DMS114 treated with DMSO at 0.1 percent for 48 hours (cell line): ENCODE measurements at regions not wholly inside any gene's neighbourhood (a gene's known extent, or its start where the extent isn't known, plus 50 kb on each side); places are given as distances from the start of the nearest gene placed in this dataset.
"Not testable (repeated sequence)": the region's sequence is repeated elsewhere in the genome, so short reads cannot be mapped to it uniquely, and the experiment has no call there.

Source experiments
- DNase-seq: peaks from one replicate; lab custom pipeline; 2025; ENCODE audit not compliant: unreplicated experiment; lab: John Stamatoyannopoulos, UW

GRCh38 chr2:87196720-87197388, 175.2 kb upstream of the PLGLB1 start:
- not testable (repeated sequence) for DNase-seq

- DNase-seq = not testable (repeated sequence)
These were observed 176.8 kb upstream of the PLGLB1 start for GRCh38 chr2:87198422-87198821.

GRCh38 chr2:87199228-87199627, 177.6 kb upstream of the PLGLB1 start:
- not testable (repeated sequence) for DNase-seq

GRCh38 chr2:87204569-87205147, 183.0 kb upstream of the PLGLB1 start:
- DNase-seq = not testable (repeated sequence)

GRCh38 chr2:87212938-87213337, 191.3 kb upstream of the PLGLB1 start:
- DNase-seq = not testable (repeated sequence)

- not testable (repeated sequence) for DNase-seq
These were observed 195.4 kb upstream of the PLGLB1 start for GRCh38 chr2:87217005-87217404.

GRCh38 chr2:87217741-87218410, 196.2 kb upstream of the PLGLB1 start:
- DNase-seq = not testable (repeated sequence)

GRCh38 chr2:87220651-87221050, 199.0 kb upstream of the PLGLB1 start:
- DNase-seq = not testable (repeated sequence)

- not testable (repeated sequence) for DNase-seq
These were observed 200.5 kb upstream of the PLGLB1 start for GRCh38 chr2:87222131-87222530.

- not testable (repeated sequence) for DNase-seq
These were observed 202.2 kb upstream of the PLGLB1 start for GRCh38 chr2:87223873-87224272.

- not testable (repeated sequence) for DNase-seq
These were observed 207.5 kb upstream of the PLGLB1 start for GRCh38 chr2:87229091-87229689.

- DNase-seq = not testable (repeated sequence)
These were observed 208.3 kb upstream of the PLGLB1 start for GRCh38 chr2:87229964-87230363.

GRCh38 chr2:87235333-87235981, 213.8 kb upstream of the PLGLB1 start:
- not testable (repeated sequence) for DNase-seq

GRCh38 chr2:87237570-87238336, 216.1 kb upstream of the PLGLB1 start:
- not testable (repeated sequence) for DNase-seq

- DNase-seq = not testable (repeated sequence)
These were observed 218.0 kb upstream of the PLGLB1 start for GRCh38 chr2:87239558-87240215.

GRCh38 chr2:87246066-87246717, 224.5 kb upstream of the PLGLB1 start:
- DNase-seq = not testable (repeated sequence)

- DNase-seq = not testable (repeated sequence)
These were observed 230.4 kb upstream of the PLGLB1 start for GRCh38 chr2:87252046-87252445.

GRCh38 chr2:87254562-87254961, 232.9 kb upstream of the PLGLB1 start:
- not testable (repeated sequence) for DNase-seq

GRCh38 chr2:87255410-87255809, 233.8 kb upstream of the PLGLB1 start:
- not testable (repeated sequence) for DNase-seq
